H1 (cell line): ENCODE measurements at regions not wholly inside any gene's neighbourhood (a gene's known extent, or its start where the extent isn't known, plus 50 kb on each side); places are given as distances from the start of the nearest gene placed in this dataset.

Experiments
- CTCF ChIA-PET: fragments of 300-600 bp; sonication (Branson Sonifier 250); formaldehyde crosslinking; loops from one replicate; lab custom pipeline; 2021; ENCODE audit not compliant: partially characterized antibody; lab: Charles Lee
- POLR2A ChIA-PET: fragments of 300-600 bp; sonication (Branson Sonifier 250); formaldehyde crosslinking; loops from one replicate; lab custom pipeline; 2021; ENCODE audit warnings: inconsistent platforms; ENCODE audit not compliant: partially characterized antibody; lab: Charles Lee
- DNase-seq, 2 experiments: peaks; one replicate each; pipeline versions ENCODE4 v3.0.0 to v3.0.0-alpha.2; 2010 to 2022; ENCODE audit warnings: low spot score in 2 of 2, low read depth in 1 of 2, mixed read lengths in 1 of 2
- FAIRE-seq: peaks from 2 replicates; lab custom pipeline; 2011; peaks lifted over from hg19 to GRCh38; lab: Jason Lieb, UNC
- H2AFZ ChIP-seq: 2 replicates; pipeline ENCODE4 v1.8.1; 2012; ENCODE audit warnings: low read length, inconsistent platforms
- H2AK5ac ChIP-seq: 2 replicates; pipeline ENCODE4 v1.6.1; 2013; ENCODE audit warnings: low read depth, low read length
- H2BK120ac ChIP-seq: replicated peaks from 2 replicates; pipeline ENCODE3; 2013; ENCODE audit warnings: low read depth, low read length, inconsistent platforms
- H2BK12ac ChIP-seq: 2 replicates; pipeline ENCODE4 v1.6.1; 2013; ENCODE audit warnings: low read depth, low read length
- H2BK15ac ChIP-seq: 2 replicates; pipeline ENCODE4 v1.6.1; 2013; ENCODE audit warnings: low read length
- H2BK20ac ChIP-seq: 2 replicates; pipeline ENCODE4 v1.6.1; 2013; ENCODE audit warnings: low read length
- H2BK5ac ChIP-seq: 2 replicates; pipeline ENCODE4 v1.6.1; 2013; ENCODE audit warnings: low read depth, low read length
- H3K14ac ChIP-seq: 2 replicates; pipeline ENCODE4 v1.6.1; 2013; ENCODE audit warnings: inconsistent platforms; ENCODE audit not compliant: insufficient read length
- H3K18ac ChIP-seq: 2 replicates; pipeline ENCODE4 v1.6.1; 2013; ENCODE audit warnings: low read length; ENCODE audit errors: extremely low read depth
- H3K23ac ChIP-seq: 2 replicates; pipeline ENCODE4 v1.6.1; 2013; ENCODE audit warnings: inconsistent platforms; ENCODE audit not compliant: insufficient read length
- H3K23me2 ChIP-seq: 2 replicates; pipeline ENCODE4 v1.6.1; 2013; ENCODE audit warnings: low read depth, low read length
- H3K27ac ChIP-seq: 2 replicates; pipeline ENCODE4 v1.6.1; 2011; ENCODE audit warnings: low read depth, low read length, inconsistent platforms
- H3K27me3 ChIP-seq, 4 experiments: replicated peaks in 1 of 4; 1 replicate in 1 of 4; 2 replicates in 3 of 4; pipeline versions ENCODE4 v1.6.1 to v1.8.1; 2011 to 2013; ENCODE audit warnings: low read length in 3 of 4, mild to moderate bottlenecking in 3 of 4, inconsistent platforms in 2 of 4, mixed read lengths in 2 of 4, moderate library complexity in 1 of 4; ENCODE audit not compliant: control insufficient read depth in 3 of 4, insufficient read depth in 3 of 4; ENCODE audit errors: extremely low read depth in 1 of 4
- H3K36me3 ChIP-seq, 4 experiments: 2 replicates each; pipeline versions ENCODE4 v1.6.1 to v1.8.1; 2011 to 2013; ENCODE audit warnings: mild to moderate bottlenecking in 4 of 4, low read length in 3 of 4, moderate library complexity in 2 of 4, control low read depth in 1 of 4, inconsistent platforms in 1 of 4; ENCODE audit not compliant: insufficient read depth in 4 of 4, control insufficient read depth in 2 of 4
- H3K4ac ChIP-seq: replicated peaks from 2 replicates; pipeline ENCODE3; 2013; ENCODE audit warnings: low read length, low read depth, mixed read lengths, inconsistent platforms; ENCODE audit not compliant: insufficient read length
- H3K4me1 ChIP-seq, 4 experiments: replicated peaks in 1 of 4; 1 replicate in 1 of 4; 2 replicates in 3 of 4; pipeline versions ENCODE4 v1.6.1 to v1.8.1; 2011 to 2013; ENCODE audit warnings: low read length in 3 of 4, inconsistent platforms in 2 of 4, mixed read lengths in 1 of 4; ENCODE audit not compliant: insufficient read depth in 4 of 4, control insufficient read depth in 3 of 4
- H3K4me2 ChIP-seq, 2 experiments: 2 replicates each; pipeline versions ENCODE4 v1.6.1 to v1.8.1; 2011 to 2013; ENCODE audit warnings: low read depth in 2 of 2, low read length in 2 of 2, control low read depth in 1 of 2, inconsistent platforms in 1 of 2, mild to moderate bottlenecking in 1 of 2; ENCODE audit not compliant: insufficient read depth in 1 of 2
- H3K4me3 ChIP-seq, 4 experiments: fragments of 200-600, 300-600 bp in 1 of 4; sonication (generic), shearing (Covaris generic), sonication (Bioruptor Twin) in 1 of 4; 2 replicates each; pipeline versions ENCODE4 v1.5.1 to v1.8.1; 2011 to 2016; ENCODE audit warnings: low read length in 4 of 4, low read depth in 3 of 4, control low read depth in 2 of 4, inconsistent platforms in 2 of 4, mild to moderate bottlenecking in 2 of 4, mixed read lengths in 1 of 4, moderate library complexity in 1 of 4; ENCODE audit not compliant: insufficient read depth in 2 of 4; ENCODE audit errors: extremely low read depth in 1 of 4
- H3K56ac ChIP-seq: replicated peaks from 2 replicates; pipeline ENCODE3; 2013; ENCODE audit warnings: low read depth, mild to moderate bottlenecking, mixed read lengths, low read length, inconsistent platforms; ENCODE audit not compliant: insufficient read length
- H3K79me1 ChIP-seq: 2 replicates; pipeline ENCODE4 v1.6.1; 2013; ENCODE audit warnings: low read depth, low read length, control low read depth
- H3K79me2 ChIP-seq, 2 experiments: 2 replicates each; pipeline versions ENCODE4 v1.6.1 to v1.8.1; 2012 to 2013; ENCODE audit warnings: low read length in 2 of 2, mild to moderate bottlenecking in 2 of 2, inconsistent platforms in 1 of 2; ENCODE audit not compliant: insufficient read depth in 2 of 2, control insufficient read depth in 1 of 2
- H3K9ac ChIP-seq, 4 experiments: replicated peaks in 1 of 4; 1 replicate in 1 of 4; 2 replicates in 3 of 4; pipeline versions ENCODE4 v1.6.1 to v1.8.1; 2011 to 2013; ENCODE audit warnings: low read depth in 3 of 4, low read length in 3 of 4, control low read depth in 2 of 4, mild to moderate bottlenecking in 2 of 4, moderate library complexity in 2 of 4, inconsistent platforms in 1 of 4; ENCODE audit errors: extremely low read depth in 1 of 4
- H3K9me3 ChIP-seq, 2 experiments: 2 replicates each; pipeline versions ENCODE4 v1.6.1 to v1.8.1; 2012 to 2013; ENCODE audit warnings: mild to moderate bottlenecking in 2 of 2, moderate library complexity in 2 of 2, control low read depth in 1 of 2, inconsistent platforms in 1 of 2, low read depth in 1 of 2, low read length in 1 of 2, mixed read lengths in 1 of 2; ENCODE audit not compliant: insufficient read depth in 2 of 2
- H4K20me1 ChIP-seq, 2 experiments: replicated peaks in 1 of 2; 2 replicates each; pipeline versions ENCODE3 to v1.8.1; 2011 to 2013; ENCODE audit warnings: inconsistent platforms in 2 of 2, low read length in 2 of 2, mild to moderate bottlenecking in 1 of 2; ENCODE audit not compliant: insufficient read depth in 2 of 2, control insufficient read depth in 1 of 2
- H4K5ac ChIP-seq: 2 replicates; pipeline ENCODE4 v1.6.1; 2013; ENCODE audit warnings: low read length, low read depth, mixed read lengths, inconsistent platforms; ENCODE audit not compliant: insufficient read length
- H4K8ac ChIP-seq: 2 replicates; pipeline ENCODE4 v1.8.0; 2013; ENCODE audit warnings: mild to moderate bottlenecking, moderate library complexity, low read length, inconsistent platforms; ENCODE audit not compliant: insufficient read depth; ENCODE audit errors: extremely low read depth
- H4K91ac ChIP-seq: replicated peaks from 2 replicates; pipeline ENCODE3; 2013; ENCODE audit warnings: low read length, mixed read lengths, inconsistent platforms; ENCODE audit not compliant: insufficient read length
- BRCA1 ChIP-seq: IDR thresholded peaks from 2 replicates; pipeline ENCODE4 v1.6.1; 2012; ENCODE audit warnings: low read depth, low read length, improper control_type of control experiment
- CEBPB ChIP-seq: IDR thresholded peaks from 2 replicates; pipeline ENCODE4 v1.6.1; 2012; ENCODE audit warnings: low read depth, low read length
- CTCF ChIP-seq, 3 experiments: IDR thresholded peaks; 1 replicate in 2 of 3; 2 replicates in 1 of 3; pipeline versions ENCODE4 v1.5.1 to v1.6.1; 2011; ENCODE audit warnings: low read length in 3 of 3, mild to moderate bottlenecking in 3 of 3, inconsistent platforms in 2 of 3, low read depth in 1 of 3, moderate library complexity in 1 of 3; ENCODE audit not compliant: insufficient read depth in 1 of 3; ENCODE audit errors: control extremely low read depth in 1 of 3
- RAD21 ChIP-seq, 2 experiments: IDR thresholded peaks in 1 of 2; conservative IDR thresholded peaks in 1 of 2; 2 replicates each; pipeline ENCODE4 v1.6.1; 2011; ENCODE audit warnings: low read depth in 2 of 2, low read length in 2 of 2, improper control_type of control experiment in 1 of 2, inconsistent platforms in 1 of 2, mild to moderate bottlenecking in 1 of 2, moderate library complexity in 1 of 2
- SAP30 ChIP-seq: fragments of 300-600 bp; sonication (generic); IDR thresholded peaks from 2 replicates; pipeline ENCODE4 v1.7.1; 2012; ENCODE audit warnings: low read length, moderate library complexity, mild to moderate bottlenecking, inconsistent platforms; ENCODE audit not compliant: insufficient read depth, insufficient replicate concordance
- SP4 ChIP-seq: IDR thresholded peaks from 2 replicates; pipeline ENCODE4 v1.6.1; 2012; ENCODE audit warnings: low read length, inconsistent platforms
- WGBS, 2 experiments: shearing (Covaris generic) in 1 of 2; methylation state at CpG; one replicate each; pipeline versions ENCODE4 v1.1.6 to v1.1.7; 2013 to 2015; ENCODE audit warnings: low lambda C conversion rate in 2 of 2, mixed read lengths in 2 of 2, inconsistent platforms in 1 of 2, low coverage in 1 of 2, missing lambda C conversion rate in 1 of 2; ENCODE audit not compliant: insufficient replicate concordance in 2 of 2, insufficient coverage in 1 of 2, insufficient read length in 1 of 2; ENCODE audit errors: extremely low coverage in 1 of 2, missing lambda C conversion rate in 1 of 2; 5-methylcytosine and 5-hydroxymethylcytosine counted together
- TF ChIP-seq, protein P1 (sequence below): IDR thresholded peaks from 2 replicates; pipeline ENCODE4 v1.6.1; 2012; ENCODE audit warnings: low read length, inconsistent platforms

DNA sequence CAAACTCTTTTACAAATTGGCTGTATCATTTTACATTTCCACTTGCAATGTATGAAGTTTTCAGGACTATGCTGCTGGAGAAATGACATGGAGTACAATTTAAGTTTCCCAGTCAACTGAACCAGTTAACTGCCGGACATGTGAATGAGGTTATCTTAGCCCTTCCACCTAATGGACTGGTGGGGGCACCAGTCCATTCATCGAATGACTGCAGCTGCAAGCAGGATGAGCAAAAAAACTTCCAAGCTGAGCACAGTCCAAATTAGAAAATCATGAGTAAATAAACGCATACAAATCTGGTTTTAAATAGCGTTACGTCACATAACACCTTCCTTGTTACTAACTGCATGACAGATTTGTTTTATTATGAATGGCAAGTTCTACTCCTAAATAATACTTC, 1131.5 kb downstream of the PCDH18 start:
- no peak overlapping the region for H2BK15ac ChIP-seq
- FAIRE-seq (peak; percentile 62), DNase-seq (no peak)
- H3K9ac ChIP-seq, result no peak overlapping the region
- H3K14ac ChIP-seq, result no peak overlapping the region
- no peak overlapping the region for H3K23ac ChIP-seq
- no peak overlapping the region for H2BK5ac ChIP-seq
- H4K91ac ChIP-seq, result no peak overlapping the region
- H3K79me2 ChIP-seq, result no peaks in the 10 kb centered on the region
- no peaks in the 10 kb centered on the region for H3K4me1 ChIP-seq
- POLR2A ChIA-PET, result no interaction called here
- H3K27me3 ChIP-seq, result no peaks in the 10 kb centered on the region
- no peak overlapping the region for H2BK20ac ChIP-seq
- no peaks in the 10 kb centered on the region for H4K20me1 ChIP-seq
- H4K8ac ChIP-seq, result no peak overlapping the region
- H3K18ac ChIP-seq, result no peak overlapping the region
- no peak overlapping the region for H3K27ac ChIP-seq
- H3K4me2 ChIP-seq, result no peak overlapping the region
- TF ChIP-seq CEBPB, result no peak
- no peak for TF ChIP-seq BRCA1
- peak; percentile 24 to 43 (median 29); a peak in 2 of 4 replicates for TF ChIP-seq CTCF (IDR thresholded peaks at IDR 0.05; ENCODE audit: control extremely low read depth in 1 of 3, insufficient read depth in 1 of 3, low read depth in 1 of 3, low read length in 3 of 3)
- TF ChIP-seq SP4, result no peak
- TF ChIP-seq, protein P1, sequence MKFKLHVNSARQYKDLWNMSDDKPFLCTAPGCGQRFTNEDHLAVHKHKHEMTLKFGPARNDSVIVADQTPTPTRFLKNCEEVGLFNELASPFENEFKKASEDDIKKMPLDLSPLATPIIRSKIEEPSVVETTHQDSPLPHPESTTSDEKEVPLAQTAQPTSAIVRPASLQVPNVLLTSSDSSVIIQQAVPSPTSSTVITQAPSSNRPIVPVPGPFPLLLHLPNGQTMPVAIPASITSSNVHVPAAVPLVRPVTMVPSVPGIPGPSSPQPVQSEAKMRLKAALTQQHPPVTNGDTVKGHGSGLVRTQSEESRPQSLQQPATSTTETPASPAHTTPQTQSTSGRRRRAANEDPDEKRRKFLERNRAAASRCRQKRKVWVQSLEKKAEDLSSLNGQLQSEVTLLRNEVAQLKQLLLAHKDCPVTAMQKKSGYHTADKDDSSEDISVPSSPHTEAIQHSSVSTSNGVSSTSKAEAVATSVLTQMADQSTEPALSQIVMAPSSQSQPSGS, result no peak
- peak; percentile 38 to 57 for TF ChIP-seq RAD21 (IDR thresholded peaks at IDR 0.05 in 1 of 2, conservative IDR thresholded peaks at IDR 0.05 in 1 of 2; ENCODE audit: low read depth in 2 of 2, low read length in 2 of 2)
- no peak for TF ChIP-seq SAP30
- no peak overlapping the region for H2AK5ac ChIP-seq
- no peak overlapping the region for H2BK12ac ChIP-seq
- no peaks in the 10 kb centered on the region for H3K79me1 ChIP-seq
- no peaks in the 10 kb centered on the region for H3K36me3 ChIP-seq
- H2AFZ ChIP-seq, result no peak overlapping the region
- H3K56ac ChIP-seq, result no peak overlapping the region
- H3K4ac ChIP-seq, result no peak overlapping the region
- H2BK120ac ChIP-seq, result no peak overlapping the region
- CTCF ChIA-PET, result interaction anchor here (1.6 kb wide), 1 partner anchor 13 kb away, joined by 3 read pairs; no protein-coding TSS in a partner anchor
- no peak overlapping the region for H4K5ac ChIP-seq
- WGBS, 2 experiments, result 97% methylated on average over 5 of the region's 5 CpGs; no CpG with 5 or more reads in 1 of the 2 experiments
- H3K4me3 ChIP-seq, result no peak overlapping the region
- H3K23me2 ChIP-seq, result no peaks in the 10 kb centered on the region
- no peaks in the 10 kb centered on the region for H3K9me3 ChIP-seq
